ENCODE measurements at regions not wholly inside any gene's neighbourhood (a gene's known extent, or its start where the extent isn't known, plus 50 kb on each side); places are given as distances from the start of the nearest gene placed in this dataset.

DNA sequence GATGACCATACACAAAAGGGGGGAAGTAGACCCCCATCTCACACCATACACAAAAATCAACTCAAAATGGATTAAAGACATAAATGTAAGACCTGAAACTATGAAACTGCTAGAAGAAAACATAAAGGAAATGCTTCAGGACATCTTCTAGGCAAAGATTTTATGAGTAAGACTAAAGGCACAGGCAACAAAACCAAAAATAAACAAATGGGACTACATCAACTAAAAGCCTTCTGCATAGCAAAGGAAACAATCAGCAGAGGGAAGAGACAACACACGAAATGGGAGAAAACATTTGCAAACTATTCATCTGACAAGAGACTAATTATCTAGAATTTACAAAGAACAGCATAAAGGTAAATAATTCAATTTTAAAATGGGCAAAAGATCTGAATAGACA lies 152.1 kb downstream of the AXIN2 start:
- Histone ChIP-seq H3K27me3 (ENCODE audit: control insufficient read depth, insufficient read depth, low read length) (no peaks in the 10 kb centered on the region), H3K4me3 (ENCODE audit: low read depth, low read length) (no peak overlapping the region), H3K9me3 (ENCODE audit: control insufficient read depth, insufficient read depth, low read length) (no peaks in the 10 kb centered on the region), H3K27ac (ENCODE audit: low read depth, low read length) (no peak overlapping the region)
- TF ChIP-seq, protein P1, sequence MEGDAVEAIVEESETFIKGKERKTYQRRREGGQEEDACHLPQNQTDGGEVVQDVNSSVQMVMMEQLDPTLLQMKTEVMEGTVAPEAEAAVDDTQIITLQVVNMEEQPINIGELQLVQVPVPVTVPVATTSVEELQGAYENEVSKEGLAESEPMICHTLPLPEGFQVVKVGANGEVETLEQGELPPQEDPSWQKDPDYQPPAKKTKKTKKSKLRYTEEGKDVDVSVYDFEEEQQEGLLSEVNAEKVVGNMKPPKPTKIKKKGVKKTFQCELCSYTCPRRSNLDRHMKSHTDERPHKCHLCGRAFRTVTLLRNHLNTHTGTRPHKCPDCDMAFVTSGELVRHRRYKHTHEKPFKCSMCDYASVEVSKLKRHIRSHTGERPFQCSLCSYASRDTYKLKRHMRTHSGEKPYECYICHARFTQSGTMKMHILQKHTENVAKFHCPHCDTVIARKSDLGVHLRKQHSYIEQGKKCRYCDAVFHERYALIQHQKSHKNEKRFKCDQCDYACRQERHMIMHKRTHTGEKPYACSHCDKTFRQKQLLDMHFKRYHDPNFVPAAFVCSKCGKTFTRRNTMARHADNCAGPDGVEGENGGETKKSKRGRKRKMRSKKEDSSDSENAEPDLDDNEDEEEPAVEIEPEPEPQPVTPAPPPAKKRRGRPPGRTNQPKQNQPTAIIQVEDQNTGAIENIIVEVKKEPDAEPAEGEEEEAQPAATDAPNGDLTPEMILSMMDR (IDR thresholded peaks at IDR 0.05; ENCODE audit: low read depth, low read length): no peak
- ChIA-PET POLR2A (no interaction called here), CTCF (no interaction called here)
- DNase-seq (ENCODE audit: low read depth, low spot score): no peak

DNA sequence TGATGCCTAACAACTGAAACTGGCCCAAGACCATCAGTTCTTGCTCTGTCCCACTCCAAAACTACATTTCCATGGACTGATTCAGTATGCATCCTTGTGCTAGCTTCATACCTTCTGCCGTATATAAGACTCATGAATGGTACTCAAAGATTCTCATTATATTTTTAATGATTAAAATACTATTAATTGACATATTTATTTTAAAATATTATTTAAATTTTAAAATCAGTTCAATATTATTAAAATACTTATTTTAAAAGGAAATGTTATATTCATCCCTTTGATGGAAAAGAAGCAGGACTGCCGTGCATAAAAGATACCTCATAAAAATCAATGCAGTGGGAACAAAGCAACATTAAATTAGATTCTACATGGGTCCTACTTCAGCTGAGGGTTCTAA lies 153.4 kb downstream of the AXIN2 start:
- Histone ChIP-seq H3K4me3 (ENCODE audit: low read depth, low read length) (no peak overlapping the region), H3K27ac (ENCODE audit: low read depth, low read length) (no peak overlapping the region), H3K9me3 (ENCODE audit: control insufficient read depth, insufficient read depth, low read length) (no peaks in the 10 kb centered on the region), H3K27me3 (ENCODE audit: control insufficient read depth, insufficient read depth, low read length) (peaks cover 2% of the 10 kb centered on the region)
- CTCF ChIA-PET: no interaction called here
- DNase-seq (ENCODE audit: low read depth, low spot score): no peak
- POLR2A ChIA-PET: no interaction called here
- TF ChIP-seq, protein P1 (IDR thresholded peaks at IDR 0.05; ENCODE audit: low read depth, low read length): no peak

DNA sequence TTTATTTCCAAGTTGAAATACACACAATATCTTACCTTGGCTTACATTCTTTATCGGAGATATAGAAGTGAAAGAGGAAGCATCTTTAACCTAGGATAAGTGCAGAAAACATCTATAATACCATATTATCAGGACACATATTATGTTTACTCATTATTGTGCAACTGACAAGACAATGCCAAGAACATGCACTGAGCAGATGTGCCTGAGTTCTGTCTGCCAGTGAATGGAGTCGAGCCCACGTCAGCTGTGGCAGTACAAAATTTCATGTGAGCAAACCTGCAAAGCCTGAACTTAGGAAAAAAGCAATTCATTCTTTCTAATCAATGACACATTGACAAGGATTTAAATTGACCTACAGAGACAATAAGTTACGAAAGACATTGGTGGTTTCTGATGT lies 154.4 kb downstream of the AXIN2 start:
- no peak for DNase-seq (ENCODE audit: low read depth, low spot score)
- CTCF ChIA-PET: no interaction called here
- Histone ChIP-seq H3K9me3 (ENCODE audit: control insufficient read depth, insufficient read depth, low read length) (no peaks in the 10 kb centered on the region), H3K27me3 (ENCODE audit: control insufficient read depth, insufficient read depth, low read length) (peaks cover 3% of the 10 kb centered on the region), H3K4me3 (ENCODE audit: low read depth, low read length) (no peak overlapping the region), H3K27ac (ENCODE audit: low read depth, low read length) (no peak overlapping the region)
- POLR2A ChIA-PET: no interaction called here
- TF ChIP-seq, protein P1 (IDR thresholded peaks at IDR 0.05; ENCODE audit: low read depth, low read length): no peak

DNA sequence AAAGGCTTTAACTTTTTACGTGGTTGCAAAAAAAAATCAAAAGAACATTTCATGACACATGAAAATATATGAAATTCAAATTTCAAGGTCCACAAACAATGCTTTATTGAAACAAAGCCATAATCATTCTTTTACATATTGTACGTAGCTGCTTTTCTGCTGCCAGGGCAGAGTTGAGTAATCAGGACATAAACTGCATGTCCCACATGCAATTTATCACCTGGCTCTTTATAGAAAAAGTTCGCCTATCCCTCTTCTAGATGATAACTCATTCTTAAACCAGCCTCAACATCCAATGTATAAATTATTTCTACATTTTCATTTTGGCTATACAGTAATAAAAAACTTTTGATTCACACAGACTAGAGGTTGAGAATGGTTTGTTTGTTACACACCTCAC lies 154.9 kb downstream of the AXIN2 start:
- DNase-seq (ENCODE audit: low read depth, low spot score): no peak
- TF ChIP-seq, protein P1 (IDR thresholded peaks at IDR 0.05; ENCODE audit: low read depth, low read length): no peak
- ChIA-PET CTCF (no interaction called here), POLR2A (no interaction called here)
- no peak overlapping the region for H3K4me3 ChIP-seq (ENCODE audit: low read depth, low read length)
- H3K27me3 ChIP-seq (ENCODE audit: control insufficient read depth, insufficient read depth, low read length): peaks cover 3% of the 10 kb centered on the region
- no peak overlapping the region for H3K27ac ChIP-seq (ENCODE audit: low read depth, low read length)
- H3K9me3 ChIP-seq (ENCODE audit: control insufficient read depth, insufficient read depth, low read length): no peaks in the 10 kb centered on the region

DNA sequence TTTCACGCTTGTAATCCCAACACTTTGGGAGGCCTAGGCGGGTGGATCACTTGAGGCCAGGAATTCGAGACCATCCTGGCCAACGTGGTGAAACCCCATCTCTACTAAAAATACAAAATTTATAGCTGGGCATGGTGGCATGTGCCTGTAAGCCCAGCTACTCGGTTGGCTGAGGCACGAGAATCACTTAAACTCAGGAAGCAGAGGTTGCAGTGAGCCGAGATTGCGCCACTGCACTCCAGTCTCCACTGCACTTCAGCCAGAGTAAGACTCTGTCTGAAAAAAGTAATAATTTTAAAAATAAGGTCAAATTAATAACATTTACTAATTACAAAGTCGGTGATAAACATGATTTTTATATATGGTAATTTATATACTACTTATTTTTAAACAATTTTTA lies 155.9 kb downstream of the AXIN2 start:
- DNase-seq (ENCODE audit: low read depth, low spot score): no peak
- Histone ChIP-seq H3K27ac (ENCODE audit: low read depth, low read length) (no peak overlapping the region), H3K4me3 (ENCODE audit: low read depth, low read length) (no peak overlapping the region), H3K9me3 (ENCODE audit: control insufficient read depth, insufficient read depth, low read length) (no peaks in the 10 kb centered on the region), H3K27me3 (ENCODE audit: control insufficient read depth, insufficient read depth, low read length) (peaks cover 6% of the 10 kb centered on the region)
- CTCF ChIA-PET: no interaction called here
- TF ChIP-seq, protein P1 (IDR thresholded peaks at IDR 0.05; ENCODE audit: low read depth, low read length): no peak
- POLR2A ChIA-PET: no interaction called here
